Caco-2 (cell line): ENCODE measurements at regions not wholly inside any gene's neighbourhood (a gene's known extent, or its start where the extent isn't known, plus 50 kb on each side); places are given as distances from the start of the nearest gene placed in this dataset.

ENCODE experiments used
- BruUV-seq: library from RNA; stranded (reverse); fragments of 400-500 nt; replicated peaks from 2 replicates; lab custom pipeline; 2021; lab: Mats Ljungman, UMichigan
- CTCF ChIA-PET: fragments of 300-600 bp; sonication (Branson Sonifier 250); formaldehyde crosslinking; loops from one replicate; lab custom pipeline; 2022; ENCODE audit warnings: antibody characterized with exemption; lab: Charles Lee
- POLR2A ChIA-PET: fragments of 300-600 bp; sonication (Branson Sonifier 250); formaldehyde crosslinking; loops from one replicate; lab custom pipeline; 2022; ENCODE audit warnings: antibody characterized with exemption; lab: Charles Lee
- DNase-seq, 2 experiments: peaks; one replicate each; pipeline versions ENCODE4 v3.0.0 to v3.0.0-alpha.2; 2020 to 2022
- H3K27me3 ChIP-seq: replicated peaks from 2 replicates; pipeline ENCODE4 v1.6.0; 2011; ENCODE audit warnings: low read length; ENCODE audit not compliant: control insufficient read depth, insufficient read depth
- H3K36me3 ChIP-seq: 2 replicates; pipeline ENCODE4 v1.5.1; 2011; ENCODE audit warnings: low read length; ENCODE audit not compliant: control insufficient read depth, insufficient read depth
- H3K4me1 ChIP-seq: fragments of 250-450 bp; sonication (Bioruptor Pico); 2 replicates; pipeline ENCODE4 v1.5.1; 2020; ENCODE audit warnings: mild to moderate bottlenecking
- H3K4me3 ChIP-seq: 2 replicates; pipeline ENCODE4 v1.5.1; 2011; ENCODE audit warnings: low read depth, mild to moderate bottlenecking, control low read depth, low read length
- H3K9me3 ChIP-seq: fragments of 250-450 bp; sonication (Bioruptor Pico); 2 replicates; pipeline ENCODE4 v1.5.1; 2020; ENCODE audit warnings: mild to moderate bottlenecking, moderate library complexity
- H3K27ac Mint-ChIP-seq: one replicate; pipeline ENCODE4 v1.8.0; 2022; ENCODE audit warnings: mixed read lengths; ENCODE audit not compliant: unreplicated experiment
- H3K27me3 Mint-ChIP-seq: one replicate; pipeline ENCODE4 v1.8.0; 2022; ENCODE audit warnings: mixed read lengths; ENCODE audit not compliant: insufficient read depth, unreplicated experiment
- H3K36me3 Mint-ChIP-seq: one replicate; pipeline ENCODE4 v1.8.0; 2022; ENCODE audit warnings: mild to moderate bottlenecking, mixed read lengths; ENCODE audit not compliant: insufficient read depth, unreplicated experiment
- H3K4me1 Mint-ChIP-seq: one replicate; pipeline ENCODE4 v1.8.0; 2022; ENCODE audit warnings: low read depth, mixed read lengths; ENCODE audit not compliant: unreplicated experiment
- H3K4me3 Mint-ChIP-seq: one replicate; pipeline ENCODE4 v1.8.0; 2022; ENCODE audit warnings: mild to moderate bottlenecking, moderate library complexity, mixed read lengths; ENCODE audit not compliant: unreplicated experiment
- H3K9me3 Mint-ChIP-seq: one replicate; pipeline ENCODE4 v1.8.0; 2022; ENCODE audit warnings: mixed read lengths; ENCODE audit not compliant: unreplicated experiment
- CTCF ChIP-seq, 2 experiments: fragments of 200-600 bp in 1 of 2; IDR thresholded peaks; 1 replicate in 1 of 2; 2 replicates in 1 of 2; pipeline versions ENCODE4 v1.5.1 to v1.8.0; 2011 to 2022; ENCODE audit warnings: antibody characterized with exemption in 1 of 2, control low read depth in 1 of 2, inconsistent platforms in 1 of 2, low read depth in 1 of 2, low read length in 1 of 2, mild to moderate bottlenecking in 1 of 2, moderate library complexity in 1 of 2; ENCODE audit not compliant: insufficient read depth in 1 of 2, severe bottlenecking in 1 of 2, unreplicated experiment in 1 of 2
- intact Hi-C: fragments of 100-400 bp; cut with micrococcal nuclease; formaldehyde crosslinking; loops from one replicate; pipeline ENCODE4 v1.10.0; 2022; ENCODE audit not compliant: unreplicated experiment

GRCh38 chr3:86547692-86548091 lies 443.3 kb downstream of the VGLL3 start:
- intact Hi-C loops, result no loop called here
- no TSS peak for BruUV-seq
- Histone ChIP-seq H3K4me1 (no peaks in the 10 kb centered on the region), H3K4me3 (no peak overlapping the region), H3K9me3 (no peaks in the 10 kb centered on the region), H3K27me3 (no peaks in the 10 kb centered on the region), H3K36me3 (no peaks in the 10 kb centered on the region)
- Mint-ChIP-seq H3K27ac (no peak overlapping the region), H3K9me3 (no peaks in the 10 kb centered on the region), H3K4me3 (no peak overlapping the region), H3K4me1 (no peaks in the 10 kb centered on the region), H3K27me3 (no peaks in the 10 kb centered on the region), H3K36me3 (no peaks in the 10 kb centered on the region)
- DNase-seq, result no peak
- ChIA-PET CTCF (no interaction called here), POLR2A (no interaction called here)
- TF ChIP-seq CTCF (IDR thresholded peaks at IDR 0.05; ENCODE audit: insufficient read depth in 1 of 2, low read depth in 1 of 2, low read length in 1 of 2, severe bottlenecking in 1 of 2, unreplicated experiment in 1 of 2), result no peak

GRCh38 chr3:86537171-86537570 lies 453.8 kb downstream of the VGLL3 start:
- no peak overlapping the region for H3K4me3 ChIP-seq
- no peaks in the 10 kb centered on the region for H3K27me3 Mint-ChIP-seq
- no peak overlapping the region for H3K27ac Mint-ChIP-seq
- no peaks in the 10 kb centered on the region for H3K9me3 ChIP-seq
- intact Hi-C loops, result no loop called here
- no peaks in the 10 kb centered on the region for H3K9me3 Mint-ChIP-seq
- DNase-seq, result no peak
- no peaks in the 10 kb centered on the region for H3K36me3 Mint-ChIP-seq
- H3K4me1 ChIP-seq, result no peaks in the 10 kb centered on the region
- ChIA-PET POLR2A (no interaction called here), CTCF (no interaction called here)
- no peaks in the 10 kb centered on the region for H3K4me1 Mint-ChIP-seq
- no peaks in the 10 kb centered on the region for H3K36me3 ChIP-seq
- H3K4me3 Mint-ChIP-seq, result no peak overlapping the region
- no peaks in the 10 kb centered on the region for H3K27me3 ChIP-seq
- BruUV-seq, result no TSS peak
- no peak for TF ChIP-seq CTCF (IDR thresholded peaks at IDR 0.05; ENCODE audit: insufficient read depth in 1 of 2, low read depth in 1 of 2, low read length in 1 of 2, severe bottlenecking in 1 of 2, unreplicated experiment in 1 of 2)

GRCh38 chr3:86519819-86520218 lies 471.1 kb downstream of the VGLL3 start:
- Histone ChIP-seq H3K27me3 (no peaks in the 10 kb centered on the region), H3K9me3 (no peaks in the 10 kb centered on the region), H3K36me3 (no peaks in the 10 kb centered on the region), H3K4me1 (no peaks in the 10 kb centered on the region), H3K4me3 (no peak overlapping the region)
- Mint-ChIP-seq H3K27me3 (no peaks in the 10 kb centered on the region), H3K4me3 (no peak overlapping the region), H3K9me3 (no peaks in the 10 kb centered on the region), H3K27ac (no peak overlapping the region), H3K36me3 (no peaks in the 10 kb centered on the region), H3K4me1 (no peaks in the 10 kb centered on the region)
- POLR2A ChIA-PET, result no interaction called here
- intact Hi-C loops, result no loop called here
- CTCF ChIA-PET, result no interaction called here
- no peak for TF ChIP-seq CTCF (IDR thresholded peaks at IDR 0.05; ENCODE audit: insufficient read depth in 1 of 2, low read depth in 1 of 2, low read length in 1 of 2, severe bottlenecking in 1 of 2, unreplicated experiment in 1 of 2)
- BruUV-seq, result no TSS peak
- no peak for DNase-seq
